ENCODE measurements at regions not wholly inside any gene's neighbourhood (a gene's known extent, or its start where the extent isn't known, plus 50 kb on each side); places are given as distances from the start of the nearest gene placed in this dataset.

DNA sequence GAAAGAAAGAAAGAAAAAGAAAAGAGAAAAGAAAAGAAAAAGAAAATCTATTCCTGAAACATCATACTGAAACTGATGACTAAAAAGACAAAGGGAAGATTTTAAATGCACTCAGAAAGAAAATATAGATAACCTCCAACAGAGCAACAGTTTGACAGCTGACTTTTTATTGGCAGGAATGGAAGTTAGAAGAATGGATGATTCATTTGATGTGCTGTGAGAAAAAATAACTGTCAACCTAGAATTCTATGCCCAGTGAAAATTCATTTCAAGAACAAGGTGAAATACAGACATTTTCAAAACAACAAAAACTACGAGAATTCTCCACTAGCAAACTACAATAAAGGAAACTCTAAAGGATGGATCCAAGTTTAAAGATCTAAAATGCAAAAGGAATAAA is 50.5 kb upstream of the HSPA12A start:
- ChIA-PET POLR2A (no interaction called here), SMC1A (ENCODE audit: uncharacterized antibody, unreplicated experiment) (no interaction called here), RAD21 (ENCODE audit: unreplicated experiment) (no interaction called here), CTCF (interaction anchor here (10.2 kb wide), 1 partner anchor 378 kb away, joined by 286 read pairs; no protein-coding TSS in a partner anchor)
- H3K4me2 ChIP-seq (ENCODE audit: control insufficient read depth, insufficient read depth): no peak overlapping the region
- no peak overlapping the region for H3K27ac ChIP-seq (ENCODE audit: control insufficient read depth, insufficient read depth)
- H2AFZ ChIP-seq (ENCODE audit: control insufficient read depth, low read depth, low read length): no peak overlapping the region
- no peaks in the 10 kb centered on the region for H3K27me3 ChIP-seq (replicated peaks in 1 of 2; ENCODE audit: control insufficient read depth in 2 of 2, insufficient read depth in 2 of 2, low read length in 1 of 2)
- BruUV-seq (replicated peaks): no TSS peak
- in situ Hi-C loops (cut with MboI): loop anchor here (5.0 kb wide), 1 partner anchor 384 kb away; no protein-coding TSS in a partner anchor
- no peak for DNase-seq (ENCODE audit: low read depth, low spot score)
- no peak overlapping the region for H3K9ac ChIP-seq (ENCODE audit: control insufficient read depth, insufficient read depth, low read length)
- H3K79me2 ChIP-seq (ENCODE audit: control insufficient read depth, insufficient read depth, low read length): no peaks in the 10 kb centered on the region
- no peaks in the 10 kb centered on the region for H3K36me3 ChIP-seq (ENCODE audit: control insufficient read depth in 2 of 2, insufficient read depth in 2 of 2, low read length in 1 of 2)
- ATAC-seq: no peak
- peaks cover 2% of the 10 kb centered on the region; the same call in 1 of the 2 replicates for H3K4me1 ChIP-seq (ENCODE audit: control insufficient read depth, insufficient read depth, low read length)
- intact Hi-C loops (cut with micrococcal nuclease; ENCODE audit: unreplicated experiment): loop anchor here (10.0 kb wide), 2 partner anchors 222 to 272 kb away; no protein-coding TSS in a partner anchor
- H3K9me3 ChIP-seq (replicated peaks; ENCODE audit: control insufficient read depth, insufficient read depth, low read length): no peaks in the 10 kb centered on the region
- TF ChIP-seq SPI1 (IDR thresholded peaks at IDR 0.05; ENCODE audit: borderline replicate concordance, insufficient read depth, low read depth, low read length): no peak
- FAIRE-seq: no peak
- WGBS (ENCODE audit: insufficient coverage, insufficient replicate concordance, low lambda C conversion rate, missing lambda C conversion rate): 0% methylated on average over 1 of the region's 1 CpG
- no peaks in the 10 kb centered on the region for H4K20me1 ChIP-seq (ENCODE audit: control insufficient read depth, insufficient read depth)
- H3K4me3 ChIP-seq: no peak overlapping the region

DNA sequence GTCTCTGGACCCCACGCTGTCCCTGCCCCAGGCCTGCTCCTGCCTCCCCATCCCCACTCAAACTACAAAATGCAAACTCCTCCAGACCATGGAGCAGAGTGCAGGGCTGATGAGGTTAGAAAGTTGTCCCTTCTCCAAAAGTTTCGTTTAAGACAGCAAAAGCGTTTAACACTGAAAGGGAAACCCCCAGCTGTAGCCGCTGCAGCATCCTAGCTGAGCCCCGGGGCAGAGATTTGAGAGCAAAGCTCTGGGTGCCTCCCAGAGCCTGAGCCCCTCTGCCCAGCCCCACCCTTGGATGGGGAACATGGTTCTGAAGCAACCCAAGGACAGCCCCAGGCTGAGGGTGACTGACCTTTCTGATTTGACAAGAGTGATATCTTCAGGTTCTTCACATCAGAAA is 52.8 kb upstream of the ENO4 start:
- DNase-seq (ENCODE audit: low read depth, low spot score): no peak
- in situ Hi-C loops (cut with MboI): no loop called here
- ChIA-PET CTCF (interaction anchor here (0.5 to 10.2 kb wide), 32 partner anchors 8 to 383 kb away, joined by 3 to 286 read pairs (median 4); partner anchors contain the start of gene ENO4), RAD21 (ENCODE audit: unreplicated experiment) (interaction anchor here (0.7 to 4.2 kb wide), 9 partner anchors 8 to 382 kb away, joined by 3 to 68 read pairs (median 4); partner anchors contain the start of gene ENO4), POLR2A (no interaction called here), SMC1A (ENCODE audit: uncharacterized antibody, unreplicated experiment) (interaction anchor here (0.7 to 4.9 kb wide), 13 partner anchors 8 to 384 kb away, joined by 3 to 72 read pairs (median 4); partner anchors contain the start of gene ENO4)
- no peak overlapping the region for H3K9ac ChIP-seq (ENCODE audit: control insufficient read depth, insufficient read depth, low read length)
- H3K79me2 ChIP-seq (ENCODE audit: control insufficient read depth, insufficient read depth, low read length): no peaks in the 10 kb centered on the region
- no peak overlapping the region for H3K27ac ChIP-seq (ENCODE audit: control insufficient read depth, insufficient read depth)
- intact Hi-C loops (cut with micrococcal nuclease; ENCODE audit: unreplicated experiment): loop anchor here (10.0 kb wide), 2 partner anchors 218 to 268 kb away; no protein-coding TSS in a partner anchor
- no peaks in the 10 kb centered on the region for H3K27me3 ChIP-seq (replicated peaks in 1 of 2; ENCODE audit: control insufficient read depth in 2 of 2, insufficient read depth in 2 of 2, low read length in 1 of 2)
- no peaks in the 10 kb centered on the region for H3K9me3 ChIP-seq (replicated peaks; ENCODE audit: control insufficient read depth, insufficient read depth, low read length)
- H3K4me3 ChIP-seq: no peak overlapping the region
- ATAC-seq: no peak
- H3K36me3 ChIP-seq (ENCODE audit: control insufficient read depth in 2 of 2, insufficient read depth in 2 of 2, low read length in 1 of 2): no peaks in the 10 kb centered on the region
- H4K20me1 ChIP-seq (ENCODE audit: control insufficient read depth, insufficient read depth): no peaks in the 10 kb centered on the region
- BruUV-seq (replicated peaks): no TSS peak
- FAIRE-seq: no peak
- H3K4me1 ChIP-seq (ENCODE audit: control insufficient read depth, insufficient read depth, low read length): no peaks in the 10 kb centered on the region
- no peak overlapping the region for H3K4me2 ChIP-seq (ENCODE audit: control insufficient read depth, insufficient read depth)
- 21% methylated on average over 5 of the region's 5 CpGs for WGBS (ENCODE audit: insufficient coverage, insufficient replicate concordance, low lambda C conversion rate, missing lambda C conversion rate)
- no peak overlapping the region for H2AFZ ChIP-seq (ENCODE audit: control insufficient read depth, low read depth, low read length)
- TF ChIP-seq, protein P1, sequence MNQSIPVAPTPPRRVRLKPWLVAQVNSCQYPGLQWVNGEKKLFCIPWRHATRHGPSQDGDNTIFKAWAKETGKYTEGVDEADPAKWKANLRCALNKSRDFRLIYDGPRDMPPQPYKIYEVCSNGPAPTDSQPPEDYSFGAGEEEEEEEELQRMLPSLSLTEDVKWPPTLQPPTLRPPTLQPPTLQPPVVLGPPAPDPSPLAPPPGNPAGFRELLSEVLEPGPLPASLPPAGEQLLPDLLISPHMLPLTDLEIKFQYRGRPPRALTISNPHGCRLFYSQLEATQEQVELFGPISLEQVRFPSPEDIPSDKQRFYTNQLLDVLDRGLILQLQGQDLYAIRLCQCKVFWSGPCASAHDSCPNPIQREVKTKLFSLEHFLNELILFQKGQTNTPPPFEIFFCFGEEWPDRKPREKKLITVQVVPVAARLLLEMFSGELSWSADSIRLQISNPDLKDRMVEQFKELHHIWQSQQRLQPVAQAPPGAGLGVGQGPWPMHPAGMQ (IDR thresholded peaks at IDR 0.05; ENCODE audit: borderline replicate concordance): no peak
- TF ChIP-seq RB1 (IDR thresholded peaks at IDR 0.05; ENCODE audit: borderline replicate concordance) (no peak), MTA2 (IDR thresholded peaks at IDR 0.05; ENCODE audit: low read depth) (no peak)
- TF ChIP-seq, protein P2, sequence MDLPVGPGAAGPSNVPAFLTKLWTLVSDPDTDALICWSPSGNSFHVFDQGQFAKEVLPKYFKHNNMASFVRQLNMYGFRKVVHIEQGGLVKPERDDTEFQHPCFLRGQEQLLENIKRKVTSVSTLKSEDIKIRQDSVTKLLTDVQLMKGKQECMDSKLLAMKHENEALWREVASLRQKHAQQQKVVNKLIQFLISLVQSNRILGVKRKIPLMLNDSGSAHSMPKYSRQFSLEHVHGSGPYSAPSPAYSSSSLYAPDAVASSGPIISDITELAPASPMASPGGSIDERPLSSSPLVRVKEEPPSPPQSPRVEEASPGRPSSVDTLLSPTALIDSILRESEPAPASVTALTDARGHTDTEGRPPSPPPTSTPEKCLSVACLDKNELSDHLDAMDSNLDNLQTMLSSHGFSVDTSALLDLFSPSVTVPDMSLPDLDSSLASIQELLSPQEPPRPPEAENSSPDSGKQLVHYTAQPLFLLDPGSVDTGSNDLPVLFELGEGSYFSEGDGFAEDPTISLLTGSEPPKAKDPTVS (IDR thresholded peaks at IDR 0.05; ENCODE audit: low read depth, low read length): no peak
- TF ChIP-seq, protein P3, sequence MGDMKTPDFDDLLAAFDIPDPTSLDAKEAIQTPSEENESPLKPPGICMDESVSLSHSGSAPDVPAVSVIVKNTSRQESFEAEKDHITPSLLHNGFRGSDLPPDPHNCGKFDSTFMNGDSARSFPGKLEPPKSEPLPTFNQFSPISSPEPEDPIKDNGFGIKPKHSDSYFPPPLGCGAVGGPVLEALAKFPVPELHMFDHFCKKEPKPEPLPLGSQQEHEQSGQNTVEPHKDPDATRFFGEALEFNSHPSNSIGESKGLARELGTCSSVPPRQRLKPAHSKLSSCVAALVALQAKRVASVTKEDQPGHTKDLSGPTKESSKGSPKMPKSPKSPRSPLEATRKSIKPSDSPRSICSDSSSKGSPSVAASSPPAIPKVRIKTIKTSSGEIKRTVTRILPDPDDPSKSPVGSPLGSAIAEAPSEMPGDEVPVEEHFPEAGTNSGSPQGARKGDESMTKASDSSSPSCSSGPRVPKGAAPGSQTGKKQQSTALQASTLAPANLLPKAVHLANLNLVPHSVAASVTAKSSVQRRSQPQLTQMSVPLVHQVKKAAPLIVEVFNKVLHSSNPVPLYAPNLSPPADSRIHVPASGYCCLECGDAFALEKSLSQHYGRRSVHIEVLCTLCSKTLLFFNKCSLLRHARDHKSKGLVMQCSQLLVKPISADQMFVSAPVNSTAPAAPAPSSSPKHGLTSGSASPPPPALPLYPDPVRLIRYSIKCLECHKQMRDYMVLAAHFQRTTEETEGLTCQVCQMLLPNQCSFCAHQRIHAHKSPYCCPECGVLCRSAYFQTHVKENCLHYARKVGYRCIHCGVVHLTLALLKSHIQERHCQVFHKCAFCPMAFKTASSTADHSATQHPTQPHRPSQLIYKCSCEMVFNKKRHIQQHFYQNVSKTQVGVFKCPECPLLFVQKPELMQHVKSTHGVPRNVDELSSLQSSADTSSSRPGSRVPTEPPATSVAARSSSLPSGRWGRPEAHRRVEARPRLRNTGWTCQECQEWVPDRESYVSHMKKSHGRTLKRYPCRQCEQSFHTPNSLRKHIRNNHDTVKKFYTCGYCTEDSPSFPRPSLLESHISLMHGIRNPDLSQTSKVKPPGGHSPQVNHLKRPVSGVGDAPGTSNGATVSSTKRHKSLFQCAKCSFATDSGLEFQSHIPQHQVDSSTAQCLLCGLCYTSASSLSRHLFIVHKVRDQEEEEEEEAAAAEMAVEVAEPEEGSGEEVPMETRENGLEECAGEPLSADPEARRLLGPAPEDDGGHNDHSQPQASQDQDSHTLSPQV (IDR thresholded peaks at IDR 0.05): no peak

All from GM12878 (cell line).